GM21737 (cell line): ENCODE measurements at regions not wholly inside any gene's neighbourhood (a gene's known extent, or its start where the extent isn't known, plus 50 kb on each side); places are given as distances from the start of the nearest gene placed in this dataset.

ENCODE experiments used
- ATAC-seq: cut with Tn5 transposase; IDR thresholded peaks from one replicate; pipeline ENCODE4 v1.9.1; 2021; ENCODE audit warnings: mild to moderate bottlenecking, moderate library complexity; ENCODE audit not compliant: unreplicated experiment

DNA sequence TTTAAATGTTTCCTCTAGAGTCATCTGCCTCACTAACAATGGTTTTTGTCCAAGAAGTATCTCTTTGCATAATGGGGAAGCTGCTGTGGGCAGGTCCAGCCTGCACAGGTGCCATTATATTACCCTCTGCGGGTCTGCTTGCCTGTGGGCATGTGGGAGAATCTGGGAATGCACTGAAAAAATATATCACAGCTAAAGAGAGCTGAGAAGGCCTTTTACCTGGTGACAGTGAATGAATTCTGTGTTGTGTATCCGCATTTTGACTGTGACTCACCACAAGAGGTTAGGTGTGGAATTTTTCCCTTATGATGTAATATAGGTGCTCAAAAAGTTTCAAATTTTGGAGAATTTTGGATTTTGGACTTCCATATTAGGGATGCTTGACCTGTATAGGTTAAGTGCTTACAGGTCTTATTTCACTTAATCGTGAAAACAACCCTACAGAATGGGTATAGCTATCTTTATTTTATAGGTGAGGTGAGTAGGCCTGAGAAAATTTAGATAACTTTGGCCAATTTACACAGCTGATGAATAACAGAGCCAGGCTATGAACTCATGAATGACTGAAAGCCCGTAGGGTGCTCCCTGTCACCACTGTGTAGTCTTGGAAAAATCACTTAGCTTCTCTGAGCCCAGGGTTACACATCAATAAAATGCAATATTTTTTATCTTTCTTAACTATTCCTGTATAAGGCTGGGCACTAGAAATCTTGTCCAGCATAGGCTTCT is 198.0 kb upstream of the EPHA5 start:
- ATAC-seq = no peak

DNA sequence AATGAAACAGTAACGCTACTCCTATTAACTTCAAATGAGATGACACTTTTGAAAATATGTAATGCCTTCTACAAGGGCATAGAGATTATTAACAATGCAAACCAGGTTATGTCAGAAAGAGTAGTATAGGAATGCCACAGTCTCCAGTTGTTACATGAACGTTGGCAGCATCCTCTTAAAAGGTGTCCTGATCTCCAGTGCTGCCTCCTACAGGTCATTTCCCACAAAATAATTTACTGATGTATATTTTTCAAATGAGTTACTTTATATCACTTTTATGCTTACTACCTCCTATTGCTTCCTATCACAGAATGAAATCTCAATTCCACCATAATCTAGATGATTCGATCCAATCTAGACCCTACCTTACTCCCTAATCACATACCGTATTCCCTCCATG is 195.2 kb upstream of the EPHA5 start:
- no peak for ATAC-seq

DNA sequence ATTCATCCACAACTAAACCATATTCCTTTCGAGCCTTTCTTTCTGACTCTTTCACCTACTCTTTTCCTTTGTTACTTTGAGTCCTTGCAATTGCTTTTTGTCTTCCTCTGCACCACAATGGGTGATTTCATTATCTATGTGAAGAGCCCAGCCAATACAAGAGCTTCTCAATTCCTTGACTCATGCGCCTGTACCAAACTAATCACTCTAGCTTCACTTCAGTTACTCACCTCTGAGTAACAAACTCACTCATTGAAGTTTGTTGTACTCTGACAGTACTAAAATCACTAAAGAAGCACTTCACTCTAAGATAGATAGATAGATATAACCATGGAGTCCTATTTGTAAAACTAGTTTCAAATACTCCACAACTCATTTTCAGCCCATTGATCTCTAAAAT is 191.7 kb upstream of the EPHA5 start:
- no peak for ATAC-seq

GRCh38 chr4:65845199-65845773 is 175.0 kb upstream of the EPHA5 start:
- no peak for ATAC-seq

GRCh38 chr4:65839164-65839931 is 169.1 kb upstream of the EPHA5 start:
- no peak for ATAC-seq

DNA sequence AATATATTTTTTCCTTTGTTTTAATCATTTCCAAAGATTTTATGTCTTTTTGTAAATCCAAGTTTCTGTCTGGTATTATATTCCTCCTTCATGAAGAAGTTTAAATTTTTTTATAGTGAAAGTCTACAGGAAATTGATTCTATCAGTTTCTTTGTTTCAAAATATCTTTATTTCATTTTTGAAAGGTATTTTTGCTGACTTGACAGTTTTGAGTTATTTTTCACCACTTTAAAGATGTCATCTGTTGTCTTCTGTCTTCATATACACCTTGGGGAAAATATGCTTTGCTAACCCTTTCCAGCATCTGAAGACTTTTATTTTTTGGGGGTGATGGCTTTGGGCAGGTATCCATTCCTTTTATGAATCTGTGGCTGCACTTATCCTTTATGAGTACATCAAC is 164.4 kb upstream of the EPHA5 start:
- no peak for ATAC-seq

- ATAC-seq = no peak
These were observed 161.5 kb upstream of the EPHA5 start for GRCh38 chr4:65831828-65832227.

- no peak for ATAC-seq
These were observed 154.9 kb upstream of the EPHA5 start for GRCh38 chr4:65825116-65825753.

DNA sequence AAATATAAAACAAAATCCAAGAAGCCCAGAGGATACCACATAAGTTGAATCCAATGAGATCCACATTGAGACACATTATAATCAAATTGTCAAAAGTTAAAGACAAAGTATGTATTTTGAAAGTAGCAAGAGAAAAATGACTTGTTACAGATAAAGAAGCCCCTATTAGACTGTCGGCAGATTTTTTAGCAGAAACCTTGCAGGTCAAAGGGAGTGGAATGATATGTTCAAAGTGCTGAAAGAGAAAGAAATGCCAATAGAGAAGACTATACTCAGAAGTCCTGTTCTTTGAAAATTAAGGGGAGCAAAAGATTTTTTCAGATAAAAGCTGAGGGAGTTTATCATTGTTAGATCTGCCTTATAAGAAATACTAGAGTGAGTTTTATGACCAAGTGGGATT is 148.9 kb upstream of the EPHA5 start:
- ATAC-seq = no peak

- ATAC-seq = no peak
These were observed 135.6 kb upstream of the EPHA5 start for GRCh38 chr4:65805936-65806335.

DNA sequence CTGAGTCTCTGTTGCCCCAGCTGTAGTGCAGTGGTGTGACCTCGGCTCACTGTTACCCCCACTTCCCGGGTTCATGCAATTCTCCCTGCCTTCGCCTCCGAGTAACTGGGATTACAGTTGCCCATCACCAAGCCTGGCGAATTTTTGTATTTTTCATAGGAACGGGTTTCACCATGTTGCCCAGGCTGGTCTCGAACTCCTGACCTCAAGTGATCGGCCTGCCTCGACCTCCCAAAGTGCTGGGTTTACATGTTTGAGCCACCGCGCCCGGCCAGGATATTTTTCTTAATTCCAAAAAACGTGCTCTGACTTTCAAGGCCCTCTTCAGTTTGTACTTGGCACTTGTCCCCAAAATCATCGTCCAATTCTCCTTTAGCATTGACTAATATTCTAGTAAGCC is 129.2 kb upstream of the EPHA5 start:
- ATAC-seq = no peak

DNA sequence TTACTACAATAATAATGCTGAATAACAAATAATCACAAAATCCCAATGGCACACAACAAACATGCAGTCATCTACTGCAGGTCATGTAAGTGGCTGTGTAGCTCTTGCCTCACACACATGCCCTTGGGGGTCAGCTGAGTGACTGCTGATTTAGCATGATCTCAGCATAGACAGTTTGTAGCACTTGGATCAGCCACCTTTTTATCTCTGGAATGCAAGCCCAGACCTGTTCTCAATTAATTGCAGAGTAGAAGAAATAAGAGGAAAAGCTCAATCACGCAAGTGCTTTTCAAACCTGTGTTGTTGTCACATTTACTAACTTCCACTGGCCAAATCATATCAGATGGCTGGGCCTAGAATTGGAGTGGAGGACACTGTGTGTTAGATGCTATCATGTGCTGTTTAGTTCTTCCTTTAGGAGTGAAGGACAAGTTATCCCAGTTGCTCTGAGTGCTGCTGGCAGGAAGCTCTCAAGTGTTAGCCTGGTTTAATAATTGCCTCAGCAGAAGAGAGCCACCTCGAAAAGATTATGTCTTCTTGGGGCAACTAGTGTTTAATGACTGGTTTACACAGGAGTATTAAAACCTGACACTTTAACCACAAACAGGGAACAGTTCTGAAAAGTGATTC is 128.3 kb upstream of the EPHA5 start:
- ATAC-seq = no peak

DNA sequence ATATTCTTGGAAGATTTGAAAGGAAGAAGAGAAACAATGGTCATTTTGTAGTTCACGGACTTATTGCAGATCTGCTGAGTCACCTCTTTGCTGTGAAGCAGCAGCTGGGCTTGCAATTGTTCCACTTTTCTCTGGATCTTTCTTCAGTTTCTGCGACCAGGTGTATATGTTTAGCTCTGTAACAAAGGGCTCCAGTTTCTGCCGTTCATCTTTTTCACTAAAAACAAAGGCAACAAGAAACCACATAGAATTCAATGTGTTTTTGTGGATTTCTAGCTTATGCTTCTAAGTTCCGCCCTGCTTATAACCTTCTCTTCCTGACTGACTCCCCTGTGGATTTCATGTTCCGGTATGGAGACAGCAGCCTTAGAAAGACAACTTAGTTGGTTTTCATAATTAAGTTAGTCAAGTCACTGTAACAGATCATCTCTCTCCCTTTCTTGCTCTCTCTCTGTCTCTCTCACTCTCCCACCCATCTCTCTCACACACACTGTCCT is 121.6 kb upstream of the EPHA5 start:
- ATAC-seq = no peak

DNA sequence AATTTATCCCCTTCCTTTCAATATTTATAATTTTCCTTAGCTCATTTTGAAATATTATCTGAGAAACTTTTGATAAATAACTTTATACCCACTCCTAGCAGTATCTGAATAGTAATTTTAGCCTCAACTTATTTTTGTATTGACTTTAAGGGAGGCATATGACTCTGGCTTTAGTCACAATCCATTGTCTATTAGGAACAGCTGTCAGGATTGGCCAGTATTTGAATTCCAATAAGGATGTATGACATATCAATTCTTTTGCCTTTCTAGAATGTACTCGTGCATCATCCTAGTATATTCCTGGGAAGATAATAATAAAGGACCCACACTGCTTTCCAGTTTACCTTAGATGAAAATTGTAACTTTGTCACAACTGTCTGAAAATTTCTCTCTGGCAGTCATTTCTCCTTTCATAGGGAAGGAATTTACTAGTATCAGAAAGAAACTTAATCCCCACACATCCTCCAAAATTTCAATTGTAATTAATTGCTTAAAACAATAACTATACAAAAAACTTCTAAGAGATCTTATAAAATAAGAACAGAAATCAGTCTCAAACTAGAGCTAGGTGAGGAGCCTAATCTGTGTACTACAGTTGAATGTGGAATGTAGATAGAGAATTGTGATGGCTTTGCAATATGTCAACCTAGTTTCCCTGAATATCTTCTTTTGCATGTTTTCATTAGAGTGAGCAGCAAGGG is 121.0 kb upstream of the EPHA5 start:
- ATAC-seq = no peak

- no peak for ATAC-seq
These were observed 119.5 kb upstream of the EPHA5 start for GRCh38 chr4:65789805-65790204.

DNA sequence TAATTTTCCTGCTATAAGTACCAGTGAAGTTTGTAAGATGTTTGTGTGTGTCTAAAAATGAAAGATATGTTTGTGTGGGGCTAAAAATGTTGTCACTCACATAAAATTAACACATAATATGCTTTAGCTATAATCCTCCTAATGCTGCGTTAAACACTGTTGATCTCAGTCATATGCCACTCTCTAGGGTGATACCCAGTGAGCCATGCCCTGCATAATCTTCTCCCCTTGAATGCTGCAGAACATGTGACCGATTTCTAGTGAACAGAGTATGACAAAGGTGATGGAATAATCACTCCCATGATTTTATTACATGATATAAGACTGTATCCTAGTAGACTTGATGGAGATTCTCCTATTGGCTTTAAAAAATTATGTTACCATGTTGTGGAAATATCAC is 119.1 kb upstream of the EPHA5 start:
- no peak for ATAC-seq

DNA sequence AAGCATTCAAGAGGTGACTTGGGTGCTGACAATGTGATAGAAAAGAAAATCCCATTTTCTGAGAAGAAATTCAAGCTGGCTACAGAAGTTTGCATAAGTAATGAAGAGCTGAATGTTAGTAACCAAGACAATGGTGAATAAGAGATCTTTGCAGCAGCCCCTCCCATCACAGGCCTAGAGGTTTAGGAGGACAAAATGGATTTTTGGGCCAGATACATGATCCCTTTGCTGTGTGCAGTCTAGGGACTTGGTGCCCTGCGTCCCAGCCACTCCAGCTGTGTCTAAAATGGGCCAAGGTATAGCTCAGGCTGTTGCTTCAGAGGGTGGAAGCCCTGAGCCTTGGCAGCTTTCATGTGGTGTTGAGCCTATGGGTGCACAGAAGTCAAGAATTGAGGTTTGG is 107.0 kb upstream of the EPHA5 start:
- ATAC-seq = no peak

DNA sequence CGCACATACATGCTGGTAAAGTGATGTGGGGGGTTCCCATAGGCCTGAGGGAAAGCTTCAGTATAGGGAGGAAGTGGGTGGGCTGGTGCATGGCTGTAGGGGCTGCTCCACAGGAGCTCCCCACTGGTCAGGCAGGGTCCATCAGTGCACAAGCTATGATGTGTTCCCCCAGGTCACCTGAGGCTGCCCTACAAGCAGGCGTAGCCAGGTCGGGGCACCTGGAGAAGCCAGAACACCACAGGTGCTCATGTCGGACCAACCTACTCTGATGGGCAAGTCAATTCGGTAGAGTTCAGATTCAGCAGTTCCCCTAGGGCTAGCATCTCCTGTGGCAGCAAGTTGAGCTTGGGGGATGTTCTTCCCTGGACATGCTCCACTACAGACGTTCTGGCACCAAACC is 103.3 kb upstream of the EPHA5 start:
- no peak for ATAC-seq

- ATAC-seq = no peak
These were observed 77.1 kb upstream of the EPHA5 start for GRCh38 chr4:65747386-65747785.

- ATAC-seq = no peak
These were observed 67.8 kb upstream of the EPHA5 start for GRCh38 chr4:65738134-65738533.

GRCh38 chr4:65737672-65738071 is 67.4 kb upstream of the EPHA5 start:
- ATAC-seq = no peak
